Smooth muscle cell (in vitro differentiated cells): ENCODE measurements at regions not wholly inside any gene's neighbourhood (a gene's known extent, or its start where the extent isn't known, plus 50 kb on each side); places are given as distances from the start of the nearest gene placed in this dataset.

ENCODE experiments used
- DNase-seq: peaks from one replicate; lab custom pipeline; 2025; ENCODE audit not compliant: unreplicated experiment; lab: John Stamatoyannopoulos, UW
- H2AFZ ChIP-seq: fragments of 200-600 bp; sonication (generic); 2 replicates; pipeline ENCODE4 v1.6.0; 2016; ENCODE audit warnings: antibody characterized with exemption, low read depth, mild to moderate bottlenecking
- H3F3A ChIP-seq: fragments of 200-600 bp; sonication (generic); 2 replicates; pipeline ENCODE4 v1.6.0; 2017; ENCODE audit warnings: antibody characterized with exemption, low read depth
- H3K27ac ChIP-seq: fragments of 200-600 bp; sonication (generic); 2 replicates; pipeline ENCODE4 v1.5.1; 2016; ENCODE audit warnings: low read depth, mild to moderate bottlenecking
- H3K27me3 ChIP-seq: fragments of 200-600 bp; sonication (generic); 2 replicates; pipeline ENCODE4 v1.6.1; 2016; ENCODE audit warnings: low read depth, mild to moderate bottlenecking
- H3K36me3 ChIP-seq: fragments of 200-600 bp; sonication (generic); 2 replicates; pipeline ENCODE4 v1.5.1; 2016; ENCODE audit warnings: low read depth
- H3K4me1 ChIP-seq: fragments of 200-600 bp; sonication (generic); 2 replicates; pipeline ENCODE4 v1.5.1; 2016; ENCODE audit warnings: low read depth
- H3K4me2 ChIP-seq: fragments of 200-600 bp; sonication (generic); 2 replicates; pipeline ENCODE4 v1.6.0; 2016; ENCODE audit warnings: mild to moderate bottlenecking
- H3K4me3 ChIP-seq: fragments of 200-600 bp; sonication (generic); 2 replicates; pipeline ENCODE4 v1.5.1; 2016; ENCODE audit warnings: mild to moderate bottlenecking
- H3K79me2 ChIP-seq: fragments of 200-600 bp; sonication (generic); 2 replicates; pipeline ENCODE4 v1.6.0; 2016; ENCODE audit warnings: low read depth, mild to moderate bottlenecking
- H3K9ac ChIP-seq: fragments of 200-600 bp; sonication (generic); 2 replicates; pipeline ENCODE4 v1.6.0; 2016; ENCODE audit warnings: low read depth
- H3K9me3 ChIP-seq: fragments of 200-600 bp; sonication (generic); replicated peaks from 2 replicates; pipeline ENCODE4 v1.5.1; 2016; ENCODE audit warnings: low read depth
- H4K20me1 ChIP-seq: fragments of 200-600 bp; sonication (generic); 2 replicates; pipeline ENCODE4 v1.6.0; 2016; ENCODE audit warnings: low read depth
- CTCF ChIP-seq: fragments of 200-600 bp; sonication (generic); IDR thresholded peaks from 2 replicates; pipeline ENCODE4 v1.5.1; 2017; ENCODE audit warnings: borderline replicate concordance, mild to moderate bottlenecking, antibody characterized with exemption; ENCODE audit not compliant: insufficient read depth, poor library complexity, severe bottlenecking
- WGBS: methylation state at CpG from one replicate; pipeline ENCODE4 v1.1.7; 2016; ENCODE audit warnings: low lambda C conversion rate; 5-methylcytosine and 5-hydroxymethylcytosine counted together

- WGBS = 96% methylated on average over 5 of the region's 5 CpGs
- DNase-seq = no peak
- Histone ChIP-seq H3K4me2 (no peak overlapping the region), H3K9ac (no peak overlapping the region), H3K9me3 (peaks cover 4% of the 10 kb centered on the region), H3K4me3 (no peak overlapping the region), H3K27me3 (no peaks in the 10 kb centered on the region), H3K36me3 (no peaks in the 10 kb centered on the region), H3K4me1 (no peaks in the 10 kb centered on the region), H3K79me2 (no peaks in the 10 kb centered on the region), H3K27ac (no peak overlapping the region), H2AFZ (no peak overlapping the region), H3F3A (no peaks in the 10 kb centered on the region), H4K20me1 (no peaks in the 10 kb centered on the region)
- no peak for TF ChIP-seq CTCF
Observed at GRCh38 chr9:29928072-29928471, 2354.8 kb upstream of the C9orf72 start.

- no peaks in the 10 kb centered on the region for H3F3A ChIP-seq
- no peaks in the 10 kb centered on the region for H3K4me1 ChIP-seq
- no peak overlapping the region for H3K27ac ChIP-seq
- H3K9me3 ChIP-seq = no peaks in the 10 kb centered on the region
- H3K36me3 ChIP-seq = no peaks in the 10 kb centered on the region
- DNase-seq = no peak
- no peak overlapping the region for H3K4me2 ChIP-seq
- H3K27me3 ChIP-seq = no peaks in the 10 kb centered on the region
- no peak overlapping the region for H2AFZ ChIP-seq
- H3K79me2 ChIP-seq = no peaks in the 10 kb centered on the region
- no peak for TF ChIP-seq CTCF
- no peak overlapping the region for H3K9ac ChIP-seq
- WGBS = 93% methylated on average over 3 of the region's 3 CpGs
- H3K4me3 ChIP-seq = no peak overlapping the region
- H4K20me1 ChIP-seq = no peaks in the 10 kb centered on the region
Observed at GRCh38 chr9:29939559-29939958, 2366.3 kb upstream of the C9orf72 start.

- Histone ChIP-seq H3K36me3 (no peaks in the 10 kb centered on the region), H3F3A (no peaks in the 10 kb centered on the region), H3K4me1 (no peaks in the 10 kb centered on the region), H3K4me3 (no peak overlapping the region), H3K4me2 (no peak overlapping the region), H3K79me2 (no peaks in the 10 kb centered on the region), H3K27me3 (no peaks in the 10 kb centered on the region), H3K27ac (no peak overlapping the region), H3K9ac (no peak overlapping the region), H2AFZ (no peak overlapping the region), H3K9me3 (no peaks in the 10 kb centered on the region), H4K20me1 (no peaks in the 10 kb centered on the region)
- TF ChIP-seq CTCF = no peak
- 71% methylated on average over 1 of the region's 1 CpG for WGBS
- no peak for DNase-seq
Observed at GRCh38 chr9:29945012-29945411, 2371.7 kb upstream of the C9orf72 start.

- H3K9ac ChIP-seq = no peak overlapping the region
- no peaks in the 10 kb centered on the region for H3F3A ChIP-seq
- H3K4me1 ChIP-seq = no peaks in the 10 kb centered on the region
- TF ChIP-seq CTCF = no peak
- no peaks in the 10 kb centered on the region for H3K79me2 ChIP-seq
- H3K27ac ChIP-seq = no peak overlapping the region
- no peak overlapping the region for H3K4me3 ChIP-seq
- 84% methylated on average over 2 of the region's 2 CpGs for WGBS
- H3K27me3 ChIP-seq = no peaks in the 10 kb centered on the region
- DNase-seq = no peak
- no peaks in the 10 kb centered on the region for H3K36me3 ChIP-seq
- H3K9me3 ChIP-seq = no peaks in the 10 kb centered on the region
- H4K20me1 ChIP-seq = no peaks in the 10 kb centered on the region
- H3K4me2 ChIP-seq = no peak overlapping the region
- H2AFZ ChIP-seq = peak overlapping the region; percentile 24
Observed at GRCh38 chr9:29958469-29958868, 2385.2 kb upstream of the C9orf72 start.
